Endothelial cell of umbilical vein (primary cell): ENCODE measurements at regions not wholly inside any gene's neighbourhood (a gene's known extent, or its start where the extent isn't known, plus 50 kb on each side); places are given as distances from the start of the nearest gene placed in this dataset.

Experiments used
- EZH2 ChIP-seq: IDR thresholded peaks from 2 replicates; pipeline ENCODE4 v1.6.1; 2012; ENCODE audit warnings: borderline replicate concordance, low read depth, mild to moderate bottlenecking, moderate library complexity, low read length, inconsistent platforms; ENCODE audit not compliant: severe bottlenecking
- MYC ChIP-seq: IDR thresholded peaks from one replicate; pipeline ENCODE4 v1.6.1; 2011; ENCODE audit warnings: mild to moderate bottlenecking, low read depth, low read length
- POLR2A ChIP-seq: IDR thresholded peaks from 2 replicates; pipeline ENCODE4 v1.6.1; 2012; ENCODE audit warnings: low read depth, mild to moderate bottlenecking, control low read depth, low read length
- POLR2AphosphoS5 ChIP-seq: IDR thresholded peaks from 2 replicates; pipeline ENCODE4 v1.6.1; 2012; ENCODE audit warnings: low read depth, mild to moderate bottlenecking, control low read depth, low read length, moderate library complexity; ENCODE audit not compliant: insufficient read depth
- TF ChIP-seq, protein P1 (sequence below), 2 donors: IDR thresholded peaks; 1 replicate in 1 of 2; 2 replicates in 1 of 2; pipeline ENCODE4 v1.5.1; 2011; ENCODE audit warnings: low read length in 2 of 2, mild to moderate bottlenecking in 2 of 2, moderate library complexity in 2 of 2, control low read depth in 1 of 2, inconsistent platforms in 1 of 2, low read depth in 1 of 2; ENCODE audit not compliant: insufficient read depth in 1 of 2; ENCODE audit errors: extremely low read depth in 1 of 2

GRCh38 chr3:104632947-104633346, 733.8 kb upstream of the ALCAM start:
- TF ChIP-seq POLR2AphosphoS5: no peak
- TF ChIP-seq, protein P1, sequence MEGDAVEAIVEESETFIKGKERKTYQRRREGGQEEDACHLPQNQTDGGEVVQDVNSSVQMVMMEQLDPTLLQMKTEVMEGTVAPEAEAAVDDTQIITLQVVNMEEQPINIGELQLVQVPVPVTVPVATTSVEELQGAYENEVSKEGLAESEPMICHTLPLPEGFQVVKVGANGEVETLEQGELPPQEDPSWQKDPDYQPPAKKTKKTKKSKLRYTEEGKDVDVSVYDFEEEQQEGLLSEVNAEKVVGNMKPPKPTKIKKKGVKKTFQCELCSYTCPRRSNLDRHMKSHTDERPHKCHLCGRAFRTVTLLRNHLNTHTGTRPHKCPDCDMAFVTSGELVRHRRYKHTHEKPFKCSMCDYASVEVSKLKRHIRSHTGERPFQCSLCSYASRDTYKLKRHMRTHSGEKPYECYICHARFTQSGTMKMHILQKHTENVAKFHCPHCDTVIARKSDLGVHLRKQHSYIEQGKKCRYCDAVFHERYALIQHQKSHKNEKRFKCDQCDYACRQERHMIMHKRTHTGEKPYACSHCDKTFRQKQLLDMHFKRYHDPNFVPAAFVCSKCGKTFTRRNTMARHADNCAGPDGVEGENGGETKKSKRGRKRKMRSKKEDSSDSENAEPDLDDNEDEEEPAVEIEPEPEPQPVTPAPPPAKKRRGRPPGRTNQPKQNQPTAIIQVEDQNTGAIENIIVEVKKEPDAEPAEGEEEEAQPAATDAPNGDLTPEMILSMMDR (IDR thresholded peaks at IDR 0.05; ENCODE audit: extremely low read depth in 1 of 2, insufficient read depth in 1 of 2, low read depth in 1 of 2, low read length in 2 of 2): no peak
- no peak for TF ChIP-seq EZH2
- TF ChIP-seq MYC: no peak
- TF ChIP-seq POLR2A: no peak
